SK-N-SH treated with all-trans-retinoic acid at 6 μM for 48 hours (cell line): ENCODE measurements at regions not wholly inside any gene's neighbourhood (a gene's known extent, or its start where the extent isn't known, plus 50 kb on each side); places are given as distances from the start of the nearest gene placed in this dataset.

Experiments
- ATAC-seq: fragments of 200-7000 bp; cut with Tn5 transposase; 3 replicates; pipeline ENCODE4 v1.9.1; 2020; ENCODE audit warnings: mild to moderate bottlenecking, moderate library complexity
- ARNTL ChIP-seq: fragments of 450-650 bp; formaldehyde crosslinking; IDR thresholded peaks from 2 replicates; pipeline ENCODE4 v1.5.0; 2020; ENCODE audit warnings: low read depth, mild to moderate bottlenecking, moderate library complexity, borderline replicate concordance
- BACH2 ChIP-seq: fragments of 250-450 bp; sonication (Bioruptor Pico); IDR thresholded peaks from 2 replicates; pipeline ENCODE4 v1.9.0; 2021; ENCODE audit warnings: mild to moderate bottlenecking, borderline replicate concordance
- CSDC2 ChIP-seq: fragments of 250-450 bp; sonication (Bioruptor Pico); IDR thresholded peaks from 2 replicates; pipeline ENCODE4 v1.5.0; 2020; ENCODE audit warnings: mild to moderate bottlenecking, moderate library complexity
- ESRRG ChIP-seq: fragments of 250-450 bp; sonication (Bioruptor Pico); IDR thresholded peaks from 2 replicates; pipeline ENCODE4 v1.6.1; 2021; ENCODE audit warnings: mild to moderate bottlenecking
- ISL1 ChIP-seq: fragments of 250-450 bp; sonication (Bioruptor Pico); IDR thresholded peaks from 2 replicates; pipeline ENCODE4 v2.1.2; 2022; ENCODE audit warnings: mild to moderate bottlenecking, moderate library complexity
- OSR1 ChIP-seq: fragments of 250-450 bp; sonication (Bioruptor Pico); IDR thresholded peaks from 2 replicates; pipeline ENCODE4 v1.8.0; 2022; ENCODE audit warnings: moderate library complexity, mild to moderate bottlenecking, inconsistent platforms
- PATZ1 ChIP-seq: fragments of 250-450 bp; sonication (Bioruptor Pico); IDR thresholded peaks from 2 replicates; pipeline ENCODE4 v1.8.0; 2020; ENCODE audit warnings: mild to moderate bottlenecking, moderate library complexity, borderline replicate concordance
- POU6F1 ChIP-seq: fragments of 250-450 bp; sonication (Bioruptor Pico); IDR thresholded peaks from 2 replicates; pipeline ENCODE4 v1.8.0; 2021; ENCODE audit warnings: low read depth, mild to moderate bottlenecking, moderate library complexity, borderline replicate concordance
- PPARA ChIP-seq: fragments of 250-450 bp; sonication (Bioruptor Pico); IDR thresholded peaks from 2 replicates; pipeline ENCODE4 v1.5.0; 2020; ENCODE audit warnings: mild to moderate bottlenecking, borderline replicate concordance
- RARB ChIP-seq: fragments of 250-450 bp; sonication (Bioruptor Pico); IDR thresholded peaks from 2 replicates; pipeline ENCODE4 v1.8.0; 2021; ENCODE audit warnings: mild to moderate bottlenecking, moderate library complexity
- SNAI2 ChIP-seq: fragments of 250-450 bp; sonication (Bioruptor Pico); IDR thresholded peaks from 2 replicates; pipeline ENCODE4 v1.5.0; 2020; ENCODE audit warnings: mild to moderate bottlenecking, moderate library complexity
- TCF4 ChIP-seq: fragments of 250-450 bp; sonication (Bioruptor Pico); IDR thresholded peaks from 2 replicates; pipeline ENCODE4 v1.8.0; 2021; ENCODE audit warnings: mild to moderate bottlenecking, moderate library complexity, borderline replicate concordance
- TOX ChIP-seq: fragments of 250-450 bp; sonication (Bioruptor Pico); IDR thresholded peaks from 2 replicates; pipeline ENCODE4 v1.8.0; 2021; ENCODE audit warnings: mild to moderate bottlenecking, moderate library complexity, borderline replicate concordance
- ZC3H10 ChIP-seq: fragments of 250-450 bp; sonication (Bioruptor Pico); IDR thresholded peaks from 2 replicates; pipeline ENCODE4 v1.5.1; 2021; ENCODE audit warnings: mild to moderate bottlenecking, moderate library complexity
- ZFP3 ChIP-seq: fragments of 250-450 bp; sonication (Bioruptor Pico); IDR thresholded peaks from 2 replicates; pipeline ENCODE4 v1.5.0; 2020; ENCODE audit warnings: mild to moderate bottlenecking, moderate library complexity
- ZFP30 ChIP-seq: fragments of 450-650 bp; formaldehyde crosslinking; IDR thresholded peaks from 2 replicates; pipeline ENCODE4 v1.5.0; 2022; ENCODE audit warnings: mild to moderate bottlenecking, moderate library complexity
- ZNF565 ChIP-seq: fragments of 450-650 bp; formaldehyde crosslinking; conservative IDR thresholded peaks from 2 replicates; pipeline ENCODE4 v1.5.0; 2020; ENCODE audit warnings: low read depth, mild to moderate bottlenecking, moderate library complexity
- ZNF70 ChIP-seq: fragments of 450-650 bp; formaldehyde crosslinking; IDR thresholded peaks from 2 replicates; pipeline ENCODE4 v1.5.0; 2020; ENCODE audit warnings: mild to moderate bottlenecking, moderate library complexity
- ZNF8 ChIP-seq: fragments of 450-650 bp; formaldehyde crosslinking; IDR thresholded peaks from 2 replicates; pipeline ENCODE4 v1.5.0; 2020; ENCODE audit warnings: mild to moderate bottlenecking, moderate library complexity
- TF ChIP-seq, protein P1 (sequence below): fragments of 250-450 bp; sonication (Bioruptor Pico); IDR thresholded peaks from 2 replicates; pipeline ENCODE4 v1.5.0; 2020; ENCODE audit warnings: mild to moderate bottlenecking, moderate library complexity
- TF ChIP-seq, protein P2 (sequence below): fragments of 250-450 bp; sonication (Bioruptor Pico); IDR thresholded peaks from 2 replicates; pipeline ENCODE4 v1.5.1; 2021; ENCODE audit warnings: mild to moderate bottlenecking, moderate library complexity

GRCh38 chr2:223418604-223419199 lies 183.5 kb downstream of the SCG2 start:
- no peak for ATAC-seq
- TF ChIP-seq RARB (CRISPR knock-in tag) (no peak), ZFP30 (no peak), BACH2 (CRISPR knock-in tag) (no peak), POU6F1 (CRISPR knock-in tag) (no peak), ZNF8 (CRISPR knock-in tag) (no peak), ARNTL (CRISPR knock-in tag) (no peak), ZC3H10 (CRISPR knock-in tag) (no peak), ZNF70 (no peak), SNAI2 (CRISPR knock-in tag) (no peak)
- TF ChIP-seq, protein P1, sequence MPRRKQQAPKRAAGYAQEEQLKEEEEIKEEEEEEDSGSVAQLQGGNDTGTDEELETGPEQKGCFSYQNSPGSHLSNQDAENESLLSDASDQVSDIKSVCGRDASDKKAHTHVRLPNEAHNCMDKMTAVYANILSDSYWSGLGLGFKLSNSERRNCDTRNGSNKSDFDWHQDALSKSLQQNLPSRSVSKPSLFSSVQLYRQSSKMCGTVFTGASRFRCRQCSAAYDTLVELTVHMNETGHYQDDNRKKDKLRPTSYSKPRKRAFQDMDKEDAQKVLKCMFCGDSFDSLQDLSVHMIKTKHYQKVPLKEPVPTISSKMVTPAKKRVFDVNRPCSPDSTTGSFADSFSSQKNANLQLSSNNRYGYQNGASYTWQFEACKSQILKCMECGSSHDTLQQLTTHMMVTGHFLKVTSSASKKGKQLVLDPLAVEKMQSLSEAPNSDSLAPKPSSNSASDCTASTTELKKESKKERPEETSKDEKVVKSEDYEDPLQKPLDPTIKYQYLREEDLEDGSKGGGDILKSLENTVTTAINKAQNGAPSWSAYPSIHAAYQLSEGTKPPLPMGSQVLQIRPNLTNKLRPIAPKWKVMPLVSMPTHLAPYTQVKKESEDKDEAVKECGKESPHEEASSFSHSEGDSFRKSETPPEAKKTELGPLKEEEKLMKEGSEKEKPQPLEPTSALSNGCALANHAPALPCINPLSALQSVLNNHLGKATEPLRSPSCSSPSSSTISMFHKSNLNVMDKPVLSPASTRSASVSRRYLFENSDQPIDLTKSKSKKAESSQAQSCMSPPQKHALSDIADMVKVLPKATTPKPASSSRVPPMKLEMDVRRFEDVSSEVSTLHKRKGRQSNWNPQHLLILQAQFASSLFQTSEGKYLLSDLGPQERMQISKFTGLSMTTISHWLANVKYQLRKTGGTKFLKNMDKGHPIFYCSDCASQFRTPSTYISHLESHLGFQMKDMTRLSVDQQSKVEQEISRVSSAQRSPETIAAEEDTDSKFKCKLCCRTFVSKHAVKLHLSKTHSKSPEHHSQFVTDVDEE (CRISPR knock-in tag) = no peak

DNA sequence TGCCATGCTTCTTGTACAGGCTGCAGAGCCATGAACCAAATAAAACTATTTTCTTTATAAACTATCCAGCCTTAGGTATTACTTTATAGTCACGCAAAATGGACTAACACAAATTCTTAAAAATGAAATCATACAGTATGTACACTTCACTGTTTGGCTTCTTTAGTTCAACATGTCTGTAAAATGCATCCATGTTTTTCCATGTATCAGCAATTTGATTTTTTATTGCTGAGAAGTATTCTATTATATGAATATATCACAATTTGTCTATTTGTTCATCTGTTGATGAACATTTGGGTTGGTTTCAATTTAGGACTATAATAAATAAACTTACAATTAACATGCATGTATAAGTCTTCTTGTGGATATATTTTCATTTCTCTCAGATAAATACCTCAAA lies 182.1 kb downstream of the SCG2 start:
- no peak for ATAC-seq
- TF ChIP-seq ZFP3 (CRISPR knock-in tag) = no peak
- TF ChIP-seq ZNF8 (CRISPR knock-in tag) = no peak
- no peak for TF ChIP-seq ZNF565
- TF ChIP-seq, protein P2, sequence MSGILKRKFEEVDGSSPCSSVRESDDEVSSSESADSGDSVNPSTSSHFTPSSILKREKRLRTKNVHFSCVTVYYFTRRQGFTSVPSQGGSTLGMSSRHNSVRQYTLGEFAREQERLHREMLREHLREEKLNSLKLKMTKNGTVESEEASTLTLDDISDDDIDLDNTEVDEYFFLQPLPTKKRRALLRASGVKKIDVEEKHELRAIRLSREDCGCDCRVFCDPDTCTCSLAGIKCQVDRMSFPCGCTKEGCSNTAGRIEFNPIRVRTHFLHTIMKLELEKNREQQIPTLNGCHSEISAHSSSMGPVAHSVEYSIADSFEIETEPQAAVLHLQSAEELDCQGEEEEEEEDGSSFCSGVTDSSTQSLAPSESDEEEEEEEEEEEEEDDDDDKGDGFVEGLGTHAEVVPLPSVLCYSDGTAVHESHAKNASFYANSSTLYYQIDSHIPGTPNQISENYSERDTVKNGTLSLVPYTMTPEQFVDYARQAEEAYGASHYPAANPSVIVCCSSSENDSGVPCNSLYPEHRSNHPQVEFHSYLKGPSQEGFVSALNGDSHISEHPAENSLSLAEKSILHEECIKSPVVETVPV (CRISPR knock-in tag) = no peak
- no peak for TF ChIP-seq POU6F1 (CRISPR knock-in tag)
- no peak for TF ChIP-seq ZC3H10 (CRISPR knock-in tag)
- no peak for TF ChIP-seq CSDC2 (CRISPR knock-in tag)
- no peak for TF ChIP-seq RARB (CRISPR knock-in tag)
- no peak for TF ChIP-seq PATZ1 (CRISPR knock-in tag)
- no peak for TF ChIP-seq OSR1 (CRISPR knock-in tag)
- TF ChIP-seq TCF4 = no peak
- no peak for TF ChIP-seq ISL1 (CRISPR knock-in tag)
- no peak for TF ChIP-seq ESRRG
- no peak for TF ChIP-seq PPARA
- no peak for TF ChIP-seq BACH2 (CRISPR knock-in tag)
- TF ChIP-seq, protein P1 (CRISPR knock-in tag) = no peak
- TF ChIP-seq SNAI2 (CRISPR knock-in tag) = no peak
- no peak for TF ChIP-seq TOX (CRISPR knock-in tag)
- TF ChIP-seq ARNTL (CRISPR knock-in tag) = no peak
- TF ChIP-seq ZFP30 = no peak
- TF ChIP-seq, all 23 proteins: peak for 0
